ENCODE measurements at regions not wholly inside any gene's neighbourhood (a gene's known extent, or its start where the extent isn't known, plus 50 kb on each side); places are given as distances from the start of the nearest gene placed in this dataset.

GRCh38 chr2:88815282-88815681, 123.8 kb downstream of the RPIA start:
- Histone ChIP-seq H4K8ac (replicated peaks; ENCODE audit: insufficient read length, low read depth, low read length) (no peak overlapping the region), H3K18ac (ENCODE audit: insufficient read length, low read depth, low read length) (no peak overlapping the region), H2AFZ (ENCODE audit: low read length) (no peak overlapping the region), H3K79me1 (ENCODE audit: insufficient read depth, low read depth, low read length, poor library complexity, severe bottlenecking) (no peaks in the 10 kb centered on the region), H3T11ph (ENCODE audit: low read length) (no peak overlapping the region), H2BK20ac (ENCODE audit: low read depth, low read length, poor library complexity, severe bottlenecking) (no peak overlapping the region), H2BK12ac (ENCODE audit: insufficient read length, low read depth, low read length) (no peak overlapping the region), H3K14ac (ENCODE audit: insufficient read depth, low read length) (no peak overlapping the region), H3K4ac (ENCODE audit: low read depth, low read length) (no peak overlapping the region), H2BK15ac (ENCODE audit: low read depth, low read length) (no peak overlapping the region), H2BK5ac (ENCODE audit: insufficient read length, low read length) (no peak overlapping the region), H3K23me2 (ENCODE audit: insufficient read length, low read depth, low read length, poor library complexity, severe bottlenecking) (no peaks in the 10 kb centered on the region), H4K5ac (ENCODE audit: insufficient read length, low read depth, low read length) (no peak overlapping the region), H3K4me1 (ENCODE audit: insufficient read depth, low read length) (no peaks in the 10 kb centered on the region), H2AK5ac (ENCODE audit: insufficient read length, low read length) (no peak overlapping the region), H2BK120ac (ENCODE audit: low read depth, low read length, poor library complexity, severe bottlenecking) (no peak overlapping the region), H4K20me1 (ENCODE audit: control insufficient read depth, insufficient read depth, insufficient read length) (no peaks in the 10 kb centered on the region), H3K27ac (ENCODE audit: insufficient read length, low read depth, low read length) (no peak overlapping the region), H3K23ac (ENCODE audit: insufficient read length, low read depth, low read length) (no peak overlapping the region), H3K56ac (ENCODE audit: insufficient read length, low read depth, low read length) (no peak overlapping the region), H3K9me3 (ENCODE audit: control insufficient read depth, low read depth, low read length) (peaks cover 28% of the 10 kb centered on the region), H3K9ac (ENCODE audit: extremely low read depth, insufficient read length, low read length) (no peak overlapping the region), H4K91ac (ENCODE audit: insufficient read length, low read depth, low read length) (no peak overlapping the region), H3K79me2 (ENCODE audit: insufficient read depth, low read length) (no peaks in the 10 kb centered on the region), H3K4me2 (ENCODE audit: insufficient read depth, insufficient read length, low read length) (no peak overlapping the region), H3K27me3 (ENCODE audit: insufficient read depth, low read length) (no peaks in the 10 kb centered on the region)
- H3K9me3 Mint-ChIP-seq: peaks cover 75 to 81% of the 10 kb centered on the region in 2 experiments
- H3K4me1 Mint-ChIP-seq: no peaks in the 10 kb centered on the region
- peaks cover 14 to 22% (median 21%) of the 10 kb centered on the region in 3 experiments; a peak in 6 of 7 replicates for H3K36me3 Mint-ChIP-seq (ENCODE audit: insufficient read depth in 1 of 3, low read depth in 3 of 3)
- TF ChIP-seq CTCF (conservative IDR thresholded peaks at IDR 0.05): no peak
- no peak for DNase-seq
- no peaks in the 10 kb centered on the region; the same call in 1 of the 2 replicates for H3K27me3 Mint-ChIP-seq (ENCODE audit: low read depth)
- no peak overlapping the region for H3K27ac Mint-ChIP-seq
- no peak overlapping the region for H3K4me3 Mint-ChIP-seq
